Activated naive CD8-positive, alpha-beta T cell treated with anti-CD3 and anti-CD28 coated beads for 36 hours (primary cell): ENCODE measurements at regions not wholly inside any gene's neighbourhood (a gene's known extent, or its start where the extent isn't known, plus 50 kb on each side); places are given as distances from the start of the nearest gene placed in this dataset.
A peak's percentile ranks its signal among the peaks of the same experiment; 100 is the strongest.

Experiments
- DNase-seq: peaks from one replicate; pipeline ENCODE4 v3.0.0; 2021
- H3K27ac Mint-ChIP-seq: one replicate; pipeline ENCODE4 v1.8.0; 2022; ENCODE audit warnings: mild to moderate bottlenecking, moderate library complexity, mixed read lengths
- H3K27me3 Mint-ChIP-seq: one replicate; pipeline ENCODE4 v1.8.0; 2022; ENCODE audit warnings: mild to moderate bottlenecking, mixed read lengths
- H3K36me3 Mint-ChIP-seq: one replicate; pipeline ENCODE4 v1.8.0; 2021; ENCODE audit warnings: mild to moderate bottlenecking, mixed read lengths
- H3K4me1 Mint-ChIP-seq: one replicate; pipeline ENCODE4 v1.8.0; 2021; ENCODE audit warnings: mixed read lengths
- H3K4me3 Mint-ChIP-seq: one replicate; pipeline ENCODE4 v1.8.0; 2022; ENCODE audit warnings: mild to moderate bottlenecking, moderate library complexity, mixed read lengths
- H3K9me3 Mint-ChIP-seq: one replicate; pipeline ENCODE4 v1.8.0; 2022; ENCODE audit warnings: mixed read lengths

DNA sequence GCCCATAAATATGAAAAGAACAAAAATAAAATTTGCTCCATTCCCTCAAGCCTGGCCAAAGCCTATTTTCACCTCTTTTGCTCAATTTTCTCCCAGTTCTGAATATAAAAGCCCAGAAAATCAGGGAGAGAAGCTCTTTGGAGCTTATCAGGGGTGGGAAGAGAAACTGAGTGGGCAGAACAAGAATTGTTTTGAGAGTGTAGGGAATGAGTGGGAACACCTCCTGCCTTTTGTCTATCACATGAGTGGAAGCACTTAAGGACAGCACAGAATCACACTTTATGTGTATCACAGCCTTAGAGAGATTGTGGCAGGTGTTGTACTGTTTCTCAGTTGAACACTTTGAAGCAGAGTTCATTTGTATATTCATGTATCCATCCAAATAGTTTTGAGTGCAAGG lies 139.2 kb upstream of the HMHB1 start:
- no peaks in the 10 kb centered on the region for H3K9me3 Mint-ChIP-seq
- no peak for DNase-seq
- H3K36me3 Mint-ChIP-seq = no peaks in the 10 kb centered on the region
- H3K4me1 Mint-ChIP-seq = peaks cover 1% of the 10 kb centered on the region
- no peak overlapping the region for H3K4me3 Mint-ChIP-seq
- no peak overlapping the region for H3K27ac Mint-ChIP-seq
- peaks cover 10% of the 10 kb centered on the region for H3K27me3 Mint-ChIP-seq

DNA sequence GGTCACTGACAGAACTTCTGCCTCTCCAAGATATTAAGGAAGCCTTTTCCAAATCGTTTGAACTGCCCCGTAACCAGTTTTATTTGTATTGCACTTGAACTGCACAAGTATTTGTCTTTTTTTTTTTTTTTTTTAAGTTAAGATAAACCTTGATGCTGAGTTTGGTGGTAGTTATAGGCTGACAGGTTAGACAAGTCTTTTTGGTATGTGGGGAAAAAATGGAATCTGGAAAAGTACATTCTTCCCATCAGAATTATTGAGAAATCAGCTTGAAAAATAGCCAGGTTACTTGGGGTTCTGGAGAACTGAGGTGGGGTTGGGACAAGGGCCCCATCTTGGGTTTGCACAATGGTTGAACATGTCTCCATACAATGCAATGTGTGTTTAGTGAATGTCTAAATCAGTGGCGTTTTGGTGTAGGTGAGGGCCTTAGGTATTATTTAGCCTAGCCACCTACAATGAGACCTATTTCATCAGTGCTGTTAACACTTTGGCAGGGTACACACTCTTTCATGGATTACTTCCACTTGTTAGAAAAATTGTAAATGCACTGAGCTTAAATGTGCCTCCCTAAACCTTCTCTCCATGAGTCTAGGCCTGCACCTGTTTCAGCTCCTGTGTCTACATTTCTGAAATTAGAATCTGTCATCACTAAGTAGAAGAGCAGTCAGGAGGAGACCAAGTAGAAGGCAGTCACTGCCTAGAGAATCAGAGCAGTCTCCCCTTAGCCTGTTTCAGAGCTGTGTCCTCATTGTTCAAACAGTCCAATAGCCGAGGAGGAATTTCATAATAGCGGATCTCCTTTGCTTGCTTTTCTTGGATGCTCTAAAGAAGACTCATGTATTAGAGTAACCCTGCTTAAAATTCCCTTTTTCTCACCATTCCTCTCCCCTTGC lies 140.0 kb upstream of the HMHB1 start:
- H3K27me3 Mint-ChIP-seq = peaks cover 10% of the 10 kb centered on the region
- H3K27ac Mint-ChIP-seq = no peak overlapping the region
- H3K4me1 Mint-ChIP-seq = no peaks in the 10 kb centered on the region
- H3K36me3 Mint-ChIP-seq = no peaks in the 10 kb centered on the region
- no peaks in the 10 kb centered on the region for H3K9me3 Mint-ChIP-seq
- DNase-seq = no peak
- H3K4me3 Mint-ChIP-seq = no peak overlapping the region

DNA sequence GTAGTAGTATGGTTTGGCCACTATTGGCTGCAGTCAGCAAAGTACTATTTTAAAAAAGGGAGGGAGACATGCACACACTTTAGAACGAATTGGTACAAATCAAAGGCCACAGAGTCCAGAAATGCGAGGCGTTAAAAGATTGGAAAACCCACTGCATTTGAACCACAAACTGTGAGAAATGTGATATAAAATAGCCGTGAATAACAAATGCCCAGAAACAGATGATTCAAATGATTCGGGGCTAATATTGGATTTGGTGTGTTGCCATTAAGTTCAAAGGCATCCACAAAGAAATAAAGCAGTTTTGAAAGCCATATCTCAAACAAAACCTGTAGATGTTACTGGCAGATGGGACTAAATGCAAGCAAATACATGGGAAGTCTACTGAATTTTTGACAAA lies 140.9 kb upstream of the HMHB1 start:
- Mint-ChIP-seq H3K36me3 (no peaks in the 10 kb centered on the region), H3K4me3 (no peak overlapping the region), H3K27me3 (peaks cover 10% of the 10 kb centered on the region), H3K27ac (no peak overlapping the region), H3K4me1 (no peaks in the 10 kb centered on the region), H3K9me3 (no peaks in the 10 kb centered on the region)
- no peak for DNase-seq

DNA sequence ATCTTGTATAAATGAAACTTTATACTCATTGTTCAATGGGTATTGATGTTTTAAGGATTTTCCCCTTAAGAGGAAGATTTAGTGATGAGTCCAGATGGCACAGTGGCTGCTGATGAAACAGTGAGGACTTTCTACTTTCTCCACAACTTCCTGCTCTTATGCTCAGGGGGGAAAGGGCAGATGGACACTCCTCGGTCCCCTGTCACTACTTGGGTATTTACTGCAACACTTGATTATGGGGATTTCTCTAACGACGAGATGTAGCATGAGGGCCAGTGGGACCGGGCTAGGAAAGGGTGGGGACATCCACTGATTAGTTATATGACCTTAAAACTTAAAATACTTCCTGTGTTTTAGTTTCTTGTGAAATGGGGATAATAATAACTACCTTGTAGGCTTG lies 146.1 kb upstream of the HMHB1 start:
- peaks cover 5% of the 10 kb centered on the region for H3K27me3 Mint-ChIP-seq
- no peak overlapping the region for H3K4me3 Mint-ChIP-seq
- no peak overlapping the region for H3K27ac Mint-ChIP-seq
- H3K4me1 Mint-ChIP-seq = no peaks in the 10 kb centered on the region
- no peaks in the 10 kb centered on the region for H3K36me3 Mint-ChIP-seq
- no peaks in the 10 kb centered on the region for H3K9me3 Mint-ChIP-seq
- no peak for DNase-seq

DNA sequence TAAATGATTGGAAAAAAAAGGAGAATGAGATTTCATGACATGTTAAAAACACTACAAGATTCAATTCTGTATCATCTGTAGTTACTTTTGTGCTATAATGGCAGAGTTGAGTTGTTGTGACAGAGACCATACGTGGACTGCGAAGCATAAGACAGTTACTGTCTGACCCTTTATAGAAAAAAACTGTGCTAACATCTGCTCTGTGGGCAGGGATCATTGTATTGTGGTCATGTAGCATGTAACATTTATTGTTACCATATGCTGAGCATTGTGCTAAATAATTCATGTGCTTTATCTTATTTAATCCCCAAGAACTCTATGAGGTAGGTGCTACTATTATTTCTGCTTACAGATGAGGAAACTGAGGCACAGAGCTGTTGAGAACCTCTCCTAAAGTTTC lies 147.3 kb upstream of the HMHB1 start:
- Mint-ChIP-seq H3K4me3 (no peak overlapping the region), H3K36me3 (no peaks in the 10 kb centered on the region), H3K27ac (no peak overlapping the region), H3K4me1 (no peaks in the 10 kb centered on the region), H3K27me3 (peaks cover 5% of the 10 kb centered on the region), H3K9me3 (no peaks in the 10 kb centered on the region)
- DNase-seq = no peak

DNA sequence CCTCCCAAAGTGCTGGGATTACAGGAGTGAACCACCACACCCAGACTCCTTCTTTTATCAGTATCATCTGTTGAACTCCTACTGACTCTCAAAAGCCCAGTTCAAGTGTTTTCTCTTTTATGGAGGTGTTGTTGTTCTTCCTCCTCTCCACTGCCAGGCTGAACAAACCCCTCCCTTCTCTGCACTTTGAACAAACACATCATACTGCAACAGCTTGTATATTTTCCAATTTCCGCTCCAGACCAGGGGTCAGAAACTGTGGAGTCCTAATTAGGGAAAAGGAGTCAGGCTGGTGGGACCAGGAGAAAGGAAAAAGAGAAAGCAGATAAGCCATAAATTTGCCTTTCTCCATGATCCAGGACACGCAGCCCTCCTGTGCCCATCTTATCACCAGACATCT lies 148.1 kb upstream of the HMHB1 start:
- no peaks in the 10 kb centered on the region for H3K36me3 Mint-ChIP-seq

DNA sequence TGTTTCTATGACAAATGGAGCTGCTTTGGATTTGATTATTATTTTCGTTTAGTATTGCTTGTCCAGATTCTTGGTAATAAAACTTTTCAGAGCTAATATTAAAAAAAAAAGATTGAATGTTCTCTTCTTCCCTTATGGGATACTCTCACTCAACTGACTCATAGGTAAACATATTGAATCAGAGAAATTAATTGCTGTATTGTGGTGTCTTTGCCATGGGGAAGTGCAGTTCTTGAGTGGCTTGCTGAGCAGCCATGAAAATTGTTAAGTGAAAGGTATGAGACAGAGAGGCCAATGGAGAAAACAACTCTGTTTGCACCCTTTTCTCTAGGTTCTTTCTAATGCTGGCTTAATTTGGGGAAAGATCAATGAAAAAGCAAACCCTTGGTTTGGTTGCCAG lies 149.9 kb upstream of the HMHB1 start:
- no peaks in the 10 kb centered on the region for H3K4me1 Mint-ChIP-seq
- H3K36me3 Mint-ChIP-seq = no peaks in the 10 kb centered on the region
- no peaks in the 10 kb centered on the region for H3K9me3 Mint-ChIP-seq
- no peak overlapping the region for H3K27ac Mint-ChIP-seq
- no peak overlapping the region for H3K4me3 Mint-ChIP-seq
- H3K27me3 Mint-ChIP-seq = peaks cover 5% of the 10 kb centered on the region
- no peak for DNase-seq

More for the DNA sequence above, 148.1 kb upstream of the HMHB1 start:
- DNase-seq = no peak
- Mint-ChIP-seq H3K27ac (no peak overlapping the region), H3K9me3 (no peaks in the 10 kb centered on the region), H3K4me1 (no peaks in the 10 kb centered on the region), H3K27me3 (peaks cover 5% of the 10 kb centered on the region), H3K4me3 (no peak overlapping the region)

DNA sequence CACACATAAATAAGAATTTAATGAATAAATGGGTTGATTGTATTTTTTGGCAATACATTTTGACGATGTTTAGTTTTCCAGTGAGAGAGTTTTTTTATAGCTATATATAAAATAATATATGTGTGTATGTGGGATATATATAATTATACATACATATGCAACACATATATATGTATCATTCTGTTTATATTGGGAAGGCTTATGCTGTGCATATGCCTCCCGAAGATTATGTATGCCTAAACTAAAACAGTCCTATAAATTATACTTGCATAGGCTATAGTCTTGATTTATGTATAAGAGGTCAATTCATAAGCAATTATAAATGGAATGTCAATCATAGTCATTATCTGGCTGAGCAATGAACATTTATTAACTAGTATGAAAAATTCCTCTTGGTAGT lies 151.3 kb upstream of the HMHB1 start:
- Mint-ChIP-seq H3K27ac (no peak overlapping the region), H3K4me3 (no peak overlapping the region), H3K4me1 (no peaks in the 10 kb centered on the region), H3K36me3 (no peaks in the 10 kb centered on the region), H3K27me3 (peaks cover 5% of the 10 kb centered on the region), H3K9me3 (no peaks in the 10 kb centered on the region)
- DNase-seq = no peak

DNA sequence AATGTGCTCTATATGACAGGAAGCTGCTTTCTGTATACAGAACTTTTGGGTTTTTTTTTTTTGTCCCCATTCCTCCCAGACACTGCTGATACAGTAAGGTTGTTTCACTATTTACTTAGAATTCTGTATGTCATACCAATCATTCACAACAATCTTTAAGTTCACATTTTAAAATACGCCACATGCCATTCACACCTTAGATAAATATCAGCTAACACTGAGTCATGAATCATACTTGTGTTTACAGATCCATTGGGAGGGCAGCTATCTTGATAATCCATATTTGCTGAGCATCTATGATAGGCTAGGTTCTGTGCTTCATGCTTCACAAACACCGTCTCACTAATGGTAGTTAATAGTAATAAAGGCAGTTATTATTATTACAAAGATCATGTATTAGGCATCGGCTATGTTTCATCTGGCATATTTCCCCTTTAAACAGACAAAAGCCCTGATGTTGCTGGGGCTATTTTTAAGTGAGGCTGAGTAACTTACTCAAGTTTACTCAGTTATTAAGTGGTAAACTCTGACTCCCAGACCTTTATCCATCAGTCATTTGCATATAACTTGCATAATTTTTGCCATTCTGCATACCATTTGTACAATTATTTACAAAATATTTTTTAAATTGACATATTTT lies 152.2 kb upstream of the HMHB1 start:
- Mint-ChIP-seq H3K36me3 (no peaks in the 10 kb centered on the region), H3K27me3 (peaks cover 5% of the 10 kb centered on the region), H3K4me1 (no peaks in the 10 kb centered on the region), H3K9me3 (no peaks in the 10 kb centered on the region), H3K27ac (no peak overlapping the region), H3K4me3 (no peak overlapping the region)
- no peak for DNase-seq

DNA sequence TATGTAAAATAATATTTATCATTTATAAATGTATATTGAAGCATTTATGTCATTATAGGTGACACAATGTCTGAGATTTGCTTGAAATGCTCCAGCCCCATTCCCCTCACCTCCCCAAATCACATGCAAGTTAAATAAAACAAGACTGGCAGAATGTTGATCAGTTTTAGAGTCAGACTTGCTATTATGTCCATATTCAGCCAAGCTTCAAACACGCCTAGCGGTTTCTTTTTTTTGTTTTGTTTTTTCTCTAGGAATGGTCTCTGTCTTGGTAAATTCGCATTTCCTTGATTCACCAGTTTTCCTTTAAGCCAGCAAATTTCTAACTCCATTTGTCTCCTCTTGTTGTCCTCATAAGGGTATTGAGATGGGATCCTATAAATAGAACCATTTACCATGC lies 153.0 kb upstream of the HMHB1 start:
- no peaks in the 10 kb centered on the region for H3K4me1 Mint-ChIP-seq
- no peaks in the 10 kb centered on the region for H3K36me3 Mint-ChIP-seq
- no peak for DNase-seq
- no peak overlapping the region for H3K4me3 Mint-ChIP-seq
- no peaks in the 10 kb centered on the region for H3K9me3 Mint-ChIP-seq
- H3K27ac Mint-ChIP-seq = no peak overlapping the region
- H3K27me3 Mint-ChIP-seq = peaks cover 5% of the 10 kb centered on the region

DNA sequence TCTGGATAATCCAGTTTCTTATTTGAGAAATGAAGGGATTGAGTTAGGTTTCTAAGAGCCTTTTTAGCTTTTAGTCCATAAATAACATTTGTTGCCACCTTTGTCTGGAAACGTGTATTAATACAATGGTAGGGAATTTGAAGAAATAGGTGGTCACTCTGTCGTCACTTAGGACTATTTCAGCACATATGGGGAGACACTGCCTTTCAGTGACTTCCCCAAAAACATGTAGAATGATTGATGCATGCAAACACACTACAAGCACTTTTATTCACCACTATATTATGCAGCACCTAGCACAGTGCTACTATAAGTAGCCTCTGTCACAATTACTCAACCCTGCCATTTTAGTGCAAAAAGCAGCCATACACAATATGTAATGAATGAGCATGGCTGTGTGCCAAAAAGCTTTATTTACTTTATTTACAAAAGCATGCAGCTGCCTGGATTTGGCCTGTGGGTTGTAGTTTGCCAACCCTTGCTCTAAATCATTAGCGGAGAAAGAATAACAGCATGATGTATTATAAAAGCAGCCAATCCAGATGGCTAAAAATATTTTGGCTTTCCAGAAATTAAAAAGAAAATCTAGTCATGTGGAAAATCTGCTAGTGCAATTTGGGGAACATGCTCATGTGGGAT lies 154.2 kb upstream of the HMHB1 start:
- Mint-ChIP-seq H3K4me3 (no peak overlapping the region), H3K27me3 (no peaks in the 10 kb centered on the region)

DNA sequence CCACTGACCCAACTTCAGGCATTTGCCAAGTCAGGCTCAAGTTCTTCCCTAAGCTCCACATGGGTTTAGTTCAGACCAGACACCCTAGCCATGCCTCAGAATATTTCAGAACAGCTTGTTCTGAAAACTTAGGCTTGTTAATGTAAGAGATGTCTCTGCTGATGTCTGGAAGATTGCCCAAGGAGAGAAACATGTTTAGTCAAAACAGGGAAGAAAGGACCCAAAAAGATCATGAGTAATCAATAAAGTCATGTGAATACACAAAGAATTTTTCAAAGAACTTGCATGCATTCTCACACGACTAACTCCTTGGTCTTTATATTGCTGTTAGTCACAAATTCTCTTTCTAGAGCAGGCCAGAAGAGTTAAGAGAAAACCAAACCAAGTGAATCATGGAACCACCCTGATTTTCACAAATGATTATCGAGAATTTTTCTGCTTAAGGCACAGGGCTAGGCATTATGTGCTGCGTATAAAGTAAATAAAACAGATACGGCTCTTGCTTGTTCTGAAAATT lies 158.1 kb upstream of the HMHB1 start:
- H3K36me3 Mint-ChIP-seq = no peaks in the 10 kb centered on the region
- no peak overlapping the region for H3K27ac Mint-ChIP-seq
- peaks cover 9% of the 10 kb centered on the region for H3K4me1 Mint-ChIP-seq
- H3K9me3 Mint-ChIP-seq = no peaks in the 10 kb centered on the region
- peaks cover 3% of the 10 kb centered on the region for H3K27me3 Mint-ChIP-seq
- no peak for DNase-seq
- H3K4me3 Mint-ChIP-seq = no peak overlapping the region

More for the DNA sequence above, 154.2 kb upstream of the HMHB1 start:
- Mint-ChIP-seq H3K36me3 (no peaks in the 10 kb centered on the region), H3K27ac (no peak overlapping the region), H3K9me3 (no peaks in the 10 kb centered on the region), H3K4me1 (peaks cover 2% of the 10 kb centered on the region)
- no peak for DNase-seq

DNA sequence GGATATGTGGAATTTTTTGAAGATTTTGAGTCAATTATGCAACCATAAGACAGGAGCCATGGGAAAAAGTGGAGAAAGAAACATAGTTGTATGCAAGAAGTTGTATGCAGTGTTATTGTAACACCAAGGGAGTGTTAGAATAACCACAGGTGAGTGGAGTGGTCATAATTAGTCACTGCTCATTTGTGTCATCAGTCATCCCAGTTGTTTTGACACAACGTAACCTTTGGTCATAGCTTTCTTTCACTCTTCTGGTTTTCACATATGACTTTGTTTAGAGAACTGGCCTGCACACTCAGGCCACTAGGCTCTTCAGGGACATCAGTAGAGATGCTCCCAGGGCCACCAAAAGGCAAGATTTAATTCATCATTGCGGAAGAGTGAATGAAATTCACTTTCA lies 158.7 kb upstream of the HMHB1 start:
- H3K36me3 Mint-ChIP-seq = no peaks in the 10 kb centered on the region
- peaks cover 3% of the 10 kb centered on the region for H3K27me3 Mint-ChIP-seq
- peaks cover 9% of the 10 kb centered on the region for H3K4me1 Mint-ChIP-seq
- H3K4me3 Mint-ChIP-seq = no peak overlapping the region
- no peak for DNase-seq
- no peak overlapping the region for H3K27ac Mint-ChIP-seq
- no peaks in the 10 kb centered on the region for H3K9me3 Mint-ChIP-seq

DNA sequence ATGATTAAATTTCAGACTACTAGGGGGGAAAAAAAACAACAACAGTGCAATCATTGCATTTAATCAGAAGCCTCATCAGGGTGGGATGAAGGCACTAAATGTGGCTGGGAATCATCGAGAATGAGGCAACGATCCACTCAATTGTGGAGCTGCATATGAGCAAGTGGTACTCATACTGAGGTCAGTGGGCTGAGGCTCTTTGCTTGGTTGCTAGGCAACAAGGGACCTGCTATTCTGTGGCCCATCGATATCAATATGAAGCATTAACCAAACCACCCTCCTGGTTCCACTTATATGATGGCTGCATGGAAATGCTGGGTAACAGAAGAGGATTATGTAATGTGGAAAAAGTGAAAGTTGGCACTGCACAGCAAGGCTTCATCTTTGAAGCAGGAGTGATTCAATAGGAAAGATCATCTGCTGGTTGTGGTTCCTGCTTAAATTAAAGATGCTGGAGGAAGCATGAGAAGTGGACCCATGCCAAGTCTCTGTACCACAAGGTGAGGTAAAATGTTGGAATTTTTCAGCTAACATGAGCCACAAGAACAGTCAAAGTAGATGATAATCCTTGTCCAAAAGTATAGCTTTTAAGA lies 159.8 kb upstream of the HMHB1 start:
- H3K4me3 Mint-ChIP-seq = no peak overlapping the region
- no peaks in the 10 kb centered on the region for H3K9me3 Mint-ChIP-seq
- H3K36me3 Mint-ChIP-seq = no peaks in the 10 kb centered on the region
- DNase-seq = peak; percentile 8
- H3K27me3 Mint-ChIP-seq = peaks cover 3% of the 10 kb centered on the region
- no peak overlapping the region for H3K27ac Mint-ChIP-seq
- H3K4me1 Mint-ChIP-seq = peaks cover 9% of the 10 kb centered on the region
